ENCODE measurements at regions not wholly inside any gene's neighbourhood (a gene's known extent, or its start where the extent isn't known, plus 50 kb on each side); places are given as distances from the start of the nearest gene placed in this dataset.

DNA sequence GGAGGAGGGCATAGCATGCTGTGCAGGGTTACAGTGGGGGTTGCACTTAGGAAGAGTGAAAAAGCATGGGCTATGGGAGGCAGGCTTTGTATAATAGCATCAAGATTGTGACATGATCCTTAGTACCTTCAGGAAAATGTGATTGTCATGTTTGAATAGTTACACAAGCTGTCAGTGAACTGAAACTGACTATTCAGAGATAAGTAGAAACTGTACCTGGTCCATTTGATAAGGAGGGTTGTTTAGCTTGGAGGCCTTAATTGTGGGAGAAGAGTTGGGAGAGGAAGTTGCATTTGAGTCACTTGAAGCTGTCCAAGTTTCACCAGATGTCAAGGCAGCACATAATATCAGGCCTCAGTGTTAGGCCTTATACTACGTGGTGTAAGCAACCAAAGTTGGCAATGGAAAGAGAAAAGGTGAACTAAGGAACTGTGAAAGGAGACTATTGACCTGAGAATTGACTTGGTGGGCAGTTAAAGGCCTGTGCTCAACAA lies 85.0 kb downstream of the TEX13C start (continued):
- TF ChIP-seq, protein P1, sequence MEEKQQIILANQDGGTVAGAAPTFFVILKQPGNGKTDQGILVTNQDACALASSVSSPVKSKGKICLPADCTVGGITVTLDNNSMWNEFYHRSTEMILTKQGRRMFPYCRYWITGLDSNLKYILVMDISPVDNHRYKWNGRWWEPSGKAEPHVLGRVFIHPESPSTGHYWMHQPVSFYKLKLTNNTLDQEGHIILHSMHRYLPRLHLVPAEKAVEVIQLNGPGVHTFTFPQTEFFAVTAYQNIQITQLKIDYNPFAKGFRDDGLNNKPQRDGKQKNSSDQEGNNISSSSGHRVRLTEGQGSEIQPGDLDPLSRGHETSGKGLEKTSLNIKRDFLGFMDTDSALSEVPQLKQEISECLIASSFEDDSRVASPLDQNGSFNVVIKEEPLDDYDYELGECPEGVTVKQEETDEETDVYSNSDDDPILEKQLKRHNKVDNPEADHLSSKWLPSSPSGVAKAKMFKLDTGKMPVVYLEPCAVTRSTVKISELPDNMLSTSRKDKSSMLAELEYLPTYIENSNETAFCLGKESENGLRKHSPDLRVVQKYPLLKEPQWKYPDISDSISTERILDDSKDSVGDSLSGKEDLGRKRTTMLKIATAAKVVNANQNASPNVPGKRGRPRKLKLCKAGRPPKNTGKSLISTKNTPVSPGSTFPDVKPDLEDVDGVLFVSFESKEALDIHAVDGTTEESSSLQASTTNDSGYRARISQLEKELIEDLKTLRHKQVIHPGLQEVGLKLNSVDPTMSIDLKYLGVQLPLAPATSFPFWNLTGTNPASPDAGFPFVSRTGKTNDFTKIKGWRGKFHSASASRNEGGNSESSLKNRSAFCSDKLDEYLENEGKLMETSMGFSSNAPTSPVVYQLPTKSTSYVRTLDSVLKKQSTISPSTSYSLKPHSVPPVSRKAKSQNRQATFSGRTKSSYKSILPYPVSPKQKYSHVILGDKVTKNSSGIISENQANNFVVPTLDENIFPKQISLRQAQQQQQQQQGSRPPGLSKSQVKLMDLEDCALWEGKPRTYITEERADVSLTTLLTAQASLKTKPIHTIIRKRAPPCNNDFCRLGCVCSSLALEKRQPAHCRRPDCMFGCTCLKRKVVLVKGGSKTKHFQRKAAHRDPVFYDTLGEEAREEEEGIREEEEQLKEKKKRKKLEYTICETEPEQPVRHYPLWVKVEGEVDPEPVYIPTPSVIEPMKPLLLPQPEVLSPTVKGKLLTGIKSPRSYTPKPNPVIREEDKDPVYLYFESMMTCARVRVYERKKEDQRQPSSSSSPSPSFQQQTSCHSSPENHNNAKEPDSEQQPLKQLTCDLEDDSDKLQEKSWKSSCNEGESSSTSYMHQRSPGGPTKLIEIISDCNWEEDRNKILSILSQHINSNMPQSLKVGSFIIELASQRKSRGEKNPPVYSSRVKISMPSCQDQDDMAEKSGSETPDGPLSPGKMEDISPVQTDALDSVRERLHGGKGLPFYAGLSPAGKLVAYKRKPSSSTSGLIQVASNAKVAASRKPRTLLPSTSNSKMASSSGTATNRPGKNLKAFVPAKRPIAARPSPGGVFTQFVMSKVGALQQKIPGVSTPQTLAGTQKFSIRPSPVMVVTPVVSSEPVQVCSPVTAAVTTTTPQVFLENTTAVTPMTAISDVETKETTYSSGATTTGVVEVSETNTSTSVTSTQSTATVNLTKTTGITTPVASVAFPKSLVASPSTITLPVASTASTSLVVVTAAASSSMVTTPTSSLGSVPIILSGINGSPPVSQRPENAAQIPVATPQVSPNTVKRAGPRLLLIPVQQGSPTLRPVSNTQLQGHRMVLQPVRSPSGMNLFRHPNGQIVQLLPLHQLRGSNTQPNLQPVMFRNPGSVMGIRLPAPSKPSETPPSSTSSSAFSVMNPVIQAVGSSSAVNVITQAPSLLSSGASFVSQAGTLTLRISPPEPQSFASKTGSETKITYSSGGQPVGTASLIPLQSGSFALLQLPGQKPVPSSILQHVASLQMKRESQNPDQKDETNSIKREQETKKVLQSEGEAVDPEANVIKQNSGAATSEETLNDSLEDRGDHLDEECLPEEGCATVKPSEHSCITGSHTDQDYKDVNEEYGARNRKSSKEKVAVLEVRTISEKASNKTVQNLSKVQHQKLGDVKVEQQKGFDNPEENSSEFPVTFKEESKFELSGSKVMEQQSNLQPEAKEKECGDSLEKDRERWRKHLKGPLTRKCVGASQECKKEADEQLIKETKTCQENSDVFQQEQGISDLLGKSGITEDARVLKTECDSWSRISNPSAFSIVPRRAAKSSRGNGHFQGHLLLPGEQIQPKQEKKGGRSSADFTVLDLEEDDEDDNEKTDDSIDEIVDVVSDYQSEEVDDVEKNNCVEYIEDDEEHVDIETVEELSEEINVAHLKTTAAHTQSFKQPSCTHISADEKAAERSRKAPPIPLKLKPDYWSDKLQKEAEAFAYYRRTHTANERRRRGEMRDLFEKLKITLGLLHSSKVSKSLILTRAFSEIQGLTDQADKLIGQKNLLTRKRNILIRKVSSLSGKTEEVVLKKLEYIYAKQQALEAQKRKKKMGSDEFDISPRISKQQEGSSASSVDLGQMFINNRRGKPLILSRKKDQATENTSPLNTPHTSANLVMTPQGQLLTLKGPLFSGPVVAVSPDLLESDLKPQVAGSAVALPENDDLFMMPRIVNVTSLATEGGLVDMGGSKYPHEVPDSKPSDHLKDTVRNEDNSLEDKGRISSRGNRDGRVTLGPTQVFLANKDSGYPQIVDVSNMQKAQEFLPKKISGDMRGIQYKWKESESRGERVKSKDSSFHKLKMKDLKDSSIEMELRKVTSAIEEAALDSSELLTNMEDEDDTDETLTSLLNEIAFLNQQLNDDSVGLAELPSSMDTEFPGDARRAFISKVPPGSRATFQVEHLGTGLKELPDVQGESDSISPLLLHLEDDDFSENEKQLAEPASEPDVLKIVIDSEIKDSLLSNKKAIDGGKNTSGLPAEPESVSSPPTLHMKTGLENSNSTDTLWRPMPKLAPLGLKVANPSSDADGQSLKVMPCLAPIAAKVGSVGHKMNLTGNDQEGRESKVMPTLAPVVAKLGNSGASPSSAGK (IDR thresholded peaks at IDR 0.05), result peak; percentile 23; the same call in 1 of the 2 replicates
- peak; percentile 94 for TF ChIP-seq KLF16 (IDR thresholded peaks at IDR 0.05)
- TF ChIP-seq, protein P2, sequence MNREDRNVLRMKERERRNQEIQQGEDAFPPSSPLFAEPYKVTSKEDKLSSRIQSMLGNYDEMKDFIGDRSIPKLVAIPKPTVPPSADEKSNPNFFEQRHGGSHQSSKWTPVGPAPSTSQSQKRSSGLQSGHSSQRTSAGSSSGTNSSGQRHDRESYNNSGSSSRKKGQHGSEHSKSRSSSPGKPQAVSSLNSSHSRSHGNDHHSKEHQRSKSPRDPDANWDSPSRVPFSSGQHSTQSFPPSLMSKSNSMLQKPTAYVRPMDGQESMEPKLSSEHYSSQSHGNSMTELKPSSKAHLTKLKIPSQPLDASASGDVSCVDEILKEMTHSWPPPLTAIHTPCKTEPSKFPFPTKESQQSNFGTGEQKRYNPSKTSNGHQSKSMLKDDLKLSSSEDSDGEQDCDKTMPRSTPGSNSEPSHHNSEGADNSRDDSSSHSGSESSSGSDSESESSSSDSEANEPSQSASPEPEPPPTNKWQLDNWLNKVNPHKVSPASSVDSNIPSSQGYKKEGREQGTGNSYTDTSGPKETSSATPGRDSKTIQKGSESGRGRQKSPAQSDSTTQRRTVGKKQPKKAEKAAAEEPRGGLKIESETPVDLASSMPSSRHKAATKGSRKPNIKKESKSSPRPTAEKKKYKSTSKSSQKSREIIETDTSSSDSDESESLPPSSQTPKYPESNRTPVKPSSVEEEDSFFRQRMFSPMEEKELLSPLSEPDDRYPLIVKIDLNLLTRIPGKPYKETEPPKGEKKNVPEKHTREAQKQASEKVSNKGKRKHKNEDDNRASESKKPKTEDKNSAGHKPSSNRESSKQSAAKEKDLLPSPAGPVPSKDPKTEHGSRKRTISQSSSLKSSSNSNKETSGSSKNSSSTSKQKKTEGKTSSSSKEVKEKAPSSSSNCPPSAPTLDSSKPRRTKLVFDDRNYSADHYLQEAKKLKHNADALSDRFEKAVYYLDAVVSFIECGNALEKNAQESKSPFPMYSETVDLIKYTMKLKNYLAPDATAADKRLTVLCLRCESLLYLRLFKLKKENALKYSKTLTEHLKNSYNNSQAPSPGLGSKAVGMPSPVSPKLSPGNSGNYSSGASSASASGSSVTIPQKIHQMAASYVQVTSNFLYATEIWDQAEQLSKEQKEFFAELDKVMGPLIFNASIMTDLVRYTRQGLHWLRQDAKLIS (CRISPR knock-in tag; IDR thresholded peaks at IDR 0.05), result no peak
- TF ChIP-seq SMARCA4 (IDR thresholded peaks at IDR 0.05), result peak; percentile 97
- no peak for TF ChIP-seq RBM34 (IDR thresholded peaks at IDR 0.05; ENCODE audit: borderline replicate concordance, insufficient read depth, low read length)
- no peak for TF ChIP-seq SREBF1 (IDR thresholded peaks at IDR 0.05; ENCODE audit: borderline replicate concordance, low read depth, low read length)
- TF ChIP-seq ZNF584 (CRISPR knock-in tag; IDR thresholded peaks at IDR 0.05; ENCODE audit: low read depth), result 0 out of 2 replicates have a peak, but pooled peaks have one; percentile 22
- 0 out of 2 replicates have a peak, but pooled peaks have one; percentile 18 for TF ChIP-seq ADNP (tag; IDR thresholded peaks at IDR 0.05)
- TF ChIP-seq POLR2A (conservative IDR thresholded peaks at IDR 0.05), result no peak
- TF ChIP-seq, protein P3, sequence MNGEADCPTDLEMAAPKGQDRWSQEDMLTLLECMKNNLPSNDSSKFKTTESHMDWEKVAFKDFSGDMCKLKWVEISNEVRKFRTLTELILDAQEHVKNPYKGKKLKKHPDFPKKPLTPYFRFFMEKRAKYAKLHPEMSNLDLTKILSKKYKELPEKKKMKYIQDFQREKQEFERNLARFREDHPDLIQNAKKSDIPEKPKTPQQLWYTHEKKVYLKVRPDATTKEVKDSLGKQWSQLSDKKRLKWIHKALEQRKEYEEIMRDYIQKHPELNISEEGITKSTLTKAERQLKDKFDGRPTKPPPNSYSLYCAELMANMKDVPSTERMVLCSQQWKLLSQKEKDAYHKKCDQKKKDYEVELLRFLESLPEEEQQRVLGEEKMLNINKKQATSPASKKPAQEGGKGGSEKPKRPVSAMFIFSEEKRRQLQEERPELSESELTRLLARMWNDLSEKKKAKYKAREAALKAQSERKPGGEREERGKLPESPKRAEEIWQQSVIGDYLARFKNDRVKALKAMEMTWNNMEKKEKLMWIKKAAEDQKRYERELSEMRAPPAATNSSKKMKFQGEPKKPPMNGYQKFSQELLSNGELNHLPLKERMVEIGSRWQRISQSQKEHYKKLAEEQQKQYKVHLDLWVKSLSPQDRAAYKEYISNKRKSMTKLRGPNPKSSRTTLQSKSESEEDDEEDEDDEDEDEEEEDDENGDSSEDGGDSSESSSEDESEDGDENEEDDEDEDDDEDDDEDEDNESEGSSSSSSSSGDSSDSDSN (IDR thresholded peaks at IDR 0.05; ENCODE audit: borderline replicate concordance in 1 of 2, low read depth in 2 of 2, low read length in 2 of 2), result 0 out of 4 replicates have a peak, but pooled peaks of 1 of the 2 experiments have one; percentile 13
